ENCODE measurements at regions not wholly inside any gene's neighbourhood (a gene's known extent, or its start where the extent isn't known, plus 50 kb on each side); places are given as distances from the start of the nearest gene placed in this dataset.

DNA sequence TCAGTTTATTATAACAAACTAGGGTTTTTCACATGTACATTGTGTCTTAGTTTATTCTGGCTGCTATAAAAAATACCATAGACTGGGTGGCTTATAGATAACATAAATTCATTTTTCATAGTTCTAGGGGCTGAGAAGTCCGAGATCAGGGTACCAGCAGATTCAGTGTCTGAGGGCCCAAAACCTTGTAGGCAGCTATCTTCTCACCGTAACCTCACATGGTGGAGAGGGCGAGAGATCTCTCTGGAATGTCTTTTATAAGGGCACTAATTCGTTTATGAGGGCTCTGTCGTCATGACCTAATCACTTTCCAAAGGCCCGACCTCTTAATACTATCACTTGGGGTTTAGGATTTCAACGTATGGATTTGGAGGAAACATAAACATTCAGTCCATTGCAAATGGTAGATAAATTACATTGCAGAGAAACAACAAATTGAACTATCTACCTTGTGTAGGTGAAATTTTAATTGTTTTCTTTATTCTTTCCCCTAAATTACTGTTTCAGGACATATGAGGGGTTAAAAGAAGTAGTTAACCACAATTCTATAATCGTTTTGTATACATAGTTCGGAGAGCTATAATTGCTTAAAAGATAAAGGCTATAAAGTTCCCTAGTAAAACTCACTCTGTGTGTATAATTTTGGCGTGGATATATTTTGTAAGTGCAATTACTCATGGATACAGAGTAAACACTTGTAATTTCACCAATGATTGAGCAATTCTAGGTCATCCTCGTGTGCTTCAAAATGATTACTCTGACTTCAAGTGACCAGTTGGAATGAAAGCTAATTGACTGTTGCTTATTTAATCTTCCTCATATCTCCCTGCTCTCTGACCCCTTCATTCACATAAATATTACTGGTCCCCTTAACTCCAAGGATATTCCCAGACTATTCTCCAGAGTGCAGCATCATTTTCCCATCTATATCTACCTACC is 247.5 kb upstream of the TMEM161B start:
- no peaks in the 10 kb centered on the region for H3K27me3 ChIP-seq (ENCODE audit: insufficient read depth)
- no peaks in the 10 kb centered on the region for H3K79me2 ChIP-seq (replicated peaks; ENCODE audit: insufficient read depth)
- Mint-ChIP-seq H3K4me1 (no peaks in the 10 kb centered on the region), H3K36me3 (ENCODE audit: low read depth) (no peaks in the 10 kb centered on the region), H3K27me3 (ENCODE audit: insufficient read depth, low read depth, poor library complexity) (peaks cover 3% of the 10 kb centered on the region), H3K4me3 (no peak overlapping the region), H3K27ac (no peak overlapping the region), H3K9me3 (no peaks in the 10 kb centered on the region)
- H3K4me3 ChIP-seq: no peak overlapping the region
- H3K4me2 ChIP-seq: no peak overlapping the region
- no peak for ATAC-seq
- H3K9me2 ChIP-seq (ENCODE audit: insufficient read depth): no peaks in the 10 kb centered on the region; the same call in 1 of the 2 replicates
- H2AFZ ChIP-seq: no peak overlapping the region
- H3K27ac ChIP-seq (ENCODE audit: low read depth): no peak overlapping the region
- H3F3A ChIP-seq (replicated peaks; ENCODE audit: low read depth): no peaks in the 10 kb centered on the region
- DNase-seq (ENCODE audit: low spot score): no peak
- H4K20me1 ChIP-seq (replicated peaks; ENCODE audit: insufficient read depth): no peaks in the 10 kb centered on the region
- no peaks in the 10 kb centered on the region for H3K4me1 ChIP-seq (ENCODE audit: insufficient read depth)
- no peaks in the 10 kb centered on the region for H3K36me3 ChIP-seq (ENCODE audit: insufficient read depth)
- no peak for TF ChIP-seq ZNF114 (CRISPR knock-in tag; IDR thresholded peaks at IDR 0.05)
- no peak for TF ChIP-seq EZH2phosphoT487 (IDR thresholded peaks at IDR 0.05; ENCODE audit: unreplicated experiment)
- TF ChIP-seq EZH2 (IDR thresholded peaks at IDR 0.05; ENCODE audit: low read depth, unreplicated experiment): no peak
- TF ChIP-seq, protein P1, sequence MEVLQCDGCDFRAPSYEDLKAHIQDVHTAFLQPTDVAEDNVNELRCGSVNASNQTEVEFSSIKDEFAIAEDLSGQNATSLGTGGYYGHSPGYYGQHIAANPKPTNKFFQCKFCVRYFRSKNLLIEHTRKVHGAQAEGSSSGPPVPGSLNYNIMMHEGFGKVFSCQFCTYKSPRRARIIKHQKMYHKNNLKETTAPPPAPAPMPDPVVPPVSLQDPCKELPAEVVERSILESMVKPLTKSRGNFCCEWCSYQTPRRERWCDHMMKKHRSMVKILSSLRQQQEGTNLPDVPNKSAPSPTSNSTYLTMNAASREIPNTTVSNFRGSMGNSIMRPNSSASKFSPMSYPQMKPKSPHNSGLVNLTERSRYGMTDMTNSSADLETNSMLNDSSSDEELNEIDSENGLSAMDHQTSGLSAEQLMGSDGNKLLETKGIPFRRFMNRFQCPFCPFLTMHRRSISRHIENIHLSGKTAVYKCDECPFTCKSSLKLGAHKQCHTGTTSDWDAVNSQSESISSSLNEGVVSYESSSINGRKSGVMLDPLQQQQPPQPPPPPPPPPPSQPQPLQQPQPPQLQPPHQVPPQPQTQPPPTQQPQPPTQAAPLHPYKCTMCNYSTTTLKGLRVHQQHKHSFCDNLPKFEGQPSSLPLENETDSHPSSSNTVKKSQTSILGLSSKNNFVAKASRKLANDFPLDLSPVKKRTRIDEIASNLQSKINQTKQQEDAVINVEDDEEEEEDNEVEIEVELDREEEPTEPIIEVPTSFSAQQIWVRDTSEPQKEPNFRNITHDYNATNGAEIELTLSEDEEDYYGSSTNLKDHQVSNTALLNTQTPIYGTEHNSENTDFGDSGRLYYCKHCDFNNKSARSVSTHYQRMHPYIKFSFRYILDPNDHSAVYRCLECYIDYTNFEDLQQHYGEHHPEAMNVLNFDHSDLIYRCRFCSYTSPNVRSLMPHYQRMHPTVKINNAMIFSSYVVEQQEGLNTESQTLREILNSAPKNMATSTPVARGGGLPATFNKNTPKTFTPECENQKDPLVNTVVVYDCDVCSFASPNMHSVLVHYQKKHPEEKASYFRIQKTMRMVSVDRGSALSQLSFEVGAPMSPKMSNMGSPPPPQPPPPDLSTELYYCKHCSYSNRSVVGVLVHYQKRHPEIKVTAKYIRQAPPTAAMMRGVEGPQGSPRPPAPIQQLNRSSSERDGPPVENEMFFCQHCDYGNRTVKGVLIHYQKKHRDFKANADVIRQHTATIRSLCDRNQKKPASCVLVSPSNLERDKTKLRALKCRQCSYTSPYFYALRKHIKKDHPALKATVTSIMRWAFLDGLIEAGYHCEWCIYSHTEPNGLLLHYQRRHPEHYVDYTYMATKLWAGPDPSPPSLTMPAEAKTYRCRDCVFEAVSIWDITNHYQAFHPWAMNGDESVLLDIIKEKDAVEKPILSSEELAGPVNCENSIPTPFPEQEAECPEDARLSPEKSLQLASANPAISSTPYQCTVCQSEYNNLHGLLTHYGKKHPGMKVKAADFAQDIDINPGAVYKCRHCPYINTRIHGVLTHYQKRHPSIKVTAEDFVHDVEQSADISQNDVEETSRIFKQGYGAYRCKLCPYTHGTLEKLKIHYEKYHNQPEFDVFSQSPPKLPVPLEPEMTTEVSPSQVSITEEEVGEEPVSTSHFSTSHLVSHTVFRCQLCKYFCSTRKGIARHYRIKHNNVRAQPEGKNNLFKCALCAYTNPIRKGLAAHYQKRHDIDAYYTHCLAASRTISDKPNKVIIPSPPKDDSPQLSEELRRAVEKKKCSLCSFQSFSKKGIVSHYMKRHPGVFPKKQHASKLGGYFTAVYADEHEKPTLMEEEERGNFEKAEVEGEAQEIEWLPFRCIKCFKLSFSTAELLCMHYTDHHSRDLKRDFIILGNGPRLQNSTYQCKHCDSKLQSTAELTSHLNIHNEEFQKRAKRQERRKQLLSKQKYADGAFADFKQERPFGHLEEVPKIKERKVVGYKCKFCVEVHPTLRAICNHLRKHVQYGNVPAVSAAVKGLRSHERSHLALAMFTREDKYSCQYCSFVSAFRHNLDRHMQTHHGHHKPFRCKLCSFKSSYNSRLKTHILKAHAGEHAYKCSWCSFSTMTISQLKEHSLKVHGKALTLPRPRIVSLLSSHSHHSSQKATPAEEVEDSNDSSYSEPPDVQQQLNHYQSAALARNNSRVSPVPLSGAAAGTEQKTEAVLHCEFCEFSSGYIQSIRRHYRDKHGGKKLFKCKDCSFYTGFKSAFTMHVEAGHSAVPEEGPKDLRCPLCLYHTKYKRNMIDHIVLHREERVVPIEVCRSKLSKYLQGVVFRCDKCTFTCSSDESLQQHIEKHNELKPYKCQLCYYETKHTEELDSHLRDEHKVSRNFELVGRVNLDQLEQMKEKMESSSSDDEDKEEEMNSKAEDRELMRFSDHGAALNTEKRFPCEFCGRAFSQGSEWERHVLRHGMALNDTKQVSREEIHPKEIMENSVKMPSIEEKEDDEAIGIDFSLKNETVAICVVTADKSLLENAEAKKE (CRISPR knock-in tag; IDR thresholded peaks at IDR 0.05): no peak
- TF ChIP-seq JUNB (IDR thresholded peaks at IDR 0.05; ENCODE audit: unreplicated experiment): no peak
- TF ChIP-seq STAT1 (IDR thresholded peaks at IDR 0.05; ENCODE audit: unreplicated experiment): no peak
- TF ChIP-seq POLR2AphosphoS5 (IDR thresholded peaks at IDR 0.05; ENCODE audit: low read depth): no peak
- TF ChIP-seq, protein P2, sequence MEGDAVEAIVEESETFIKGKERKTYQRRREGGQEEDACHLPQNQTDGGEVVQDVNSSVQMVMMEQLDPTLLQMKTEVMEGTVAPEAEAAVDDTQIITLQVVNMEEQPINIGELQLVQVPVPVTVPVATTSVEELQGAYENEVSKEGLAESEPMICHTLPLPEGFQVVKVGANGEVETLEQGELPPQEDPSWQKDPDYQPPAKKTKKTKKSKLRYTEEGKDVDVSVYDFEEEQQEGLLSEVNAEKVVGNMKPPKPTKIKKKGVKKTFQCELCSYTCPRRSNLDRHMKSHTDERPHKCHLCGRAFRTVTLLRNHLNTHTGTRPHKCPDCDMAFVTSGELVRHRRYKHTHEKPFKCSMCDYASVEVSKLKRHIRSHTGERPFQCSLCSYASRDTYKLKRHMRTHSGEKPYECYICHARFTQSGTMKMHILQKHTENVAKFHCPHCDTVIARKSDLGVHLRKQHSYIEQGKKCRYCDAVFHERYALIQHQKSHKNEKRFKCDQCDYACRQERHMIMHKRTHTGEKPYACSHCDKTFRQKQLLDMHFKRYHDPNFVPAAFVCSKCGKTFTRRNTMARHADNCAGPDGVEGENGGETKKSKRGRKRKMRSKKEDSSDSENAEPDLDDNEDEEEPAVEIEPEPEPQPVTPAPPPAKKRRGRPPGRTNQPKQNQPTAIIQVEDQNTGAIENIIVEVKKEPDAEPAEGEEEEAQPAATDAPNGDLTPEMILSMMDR (conservative IDR thresholded peaks at IDR 0.05; ENCODE audit: low read depth in 2 of 2): no peak
- TF ChIP-seq CREB1 (CRISPR knock-in tag; IDR thresholded peaks at IDR 0.05; ENCODE audit: low read depth): no peak
- TF ChIP-seq, protein P3, sequence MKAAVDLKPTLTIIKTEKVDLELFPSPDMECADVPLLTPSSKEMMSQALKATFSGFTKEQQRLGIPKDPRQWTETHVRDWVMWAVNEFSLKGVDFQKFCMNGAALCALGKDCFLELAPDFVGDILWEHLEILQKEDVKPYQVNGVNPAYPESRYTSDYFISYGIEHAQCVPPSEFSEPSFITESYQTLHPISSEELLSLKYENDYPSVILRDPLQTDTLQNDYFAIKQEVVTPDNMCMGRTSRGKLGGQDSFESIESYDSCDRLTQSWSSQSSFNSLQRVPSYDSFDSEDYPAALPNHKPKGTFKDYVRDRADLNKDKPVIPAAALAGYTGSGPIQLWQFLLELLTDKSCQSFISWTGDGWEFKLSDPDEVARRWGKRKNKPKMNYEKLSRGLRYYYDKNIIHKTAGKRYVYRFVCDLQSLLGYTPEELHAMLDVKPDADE (IDR thresholded peaks at IDR 0.05): no peak
- no peak for TF ChIP-seq ZNF331 (CRISPR knock-in tag; IDR thresholded peaks at IDR 0.05; ENCODE audit: low read depth)
- TF ChIP-seq, protein P4, sequence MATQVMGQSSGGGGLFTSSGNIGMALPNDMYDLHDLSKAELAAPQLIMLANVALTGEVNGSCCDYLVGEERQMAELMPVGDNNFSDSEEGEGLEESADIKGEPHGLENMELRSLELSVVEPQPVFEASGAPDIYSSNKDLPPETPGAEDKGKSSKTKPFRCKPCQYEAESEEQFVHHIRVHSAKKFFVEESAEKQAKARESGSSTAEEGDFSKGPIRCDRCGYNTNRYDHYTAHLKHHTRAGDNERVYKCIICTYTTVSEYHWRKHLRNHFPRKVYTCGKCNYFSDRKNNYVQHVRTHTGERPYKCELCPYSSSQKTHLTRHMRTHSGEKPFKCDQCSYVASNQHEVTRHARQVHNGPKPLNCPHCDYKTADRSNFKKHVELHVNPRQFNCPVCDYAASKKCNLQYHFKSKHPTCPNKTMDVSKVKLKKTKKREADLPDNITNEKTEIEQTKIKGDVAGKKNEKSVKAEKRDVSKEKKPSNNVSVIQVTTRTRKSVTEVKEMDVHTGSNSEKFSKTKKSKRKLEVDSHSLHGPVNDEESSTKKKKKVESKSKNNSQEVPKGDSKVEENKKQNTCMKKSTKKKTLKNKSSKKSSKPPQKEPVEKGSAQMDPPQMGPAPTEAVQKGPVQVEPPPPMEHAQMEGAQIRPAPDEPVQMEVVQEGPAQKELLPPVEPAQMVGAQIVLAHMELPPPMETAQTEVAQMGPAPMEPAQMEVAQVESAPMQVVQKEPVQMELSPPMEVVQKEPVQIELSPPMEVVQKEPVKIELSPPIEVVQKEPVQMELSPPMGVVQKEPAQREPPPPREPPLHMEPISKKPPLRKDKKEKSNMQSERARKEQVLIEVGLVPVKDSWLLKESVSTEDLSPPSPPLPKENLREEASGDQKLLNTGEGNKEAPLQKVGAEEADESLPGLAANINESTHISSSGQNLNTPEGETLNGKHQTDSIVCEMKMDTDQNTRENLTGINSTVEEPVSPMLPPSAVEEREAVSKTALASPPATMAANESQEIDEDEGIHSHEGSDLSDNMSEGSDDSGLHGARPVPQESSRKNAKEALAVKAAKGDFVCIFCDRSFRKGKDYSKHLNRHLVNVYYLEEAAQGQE (IDR thresholded peaks at IDR 0.05; ENCODE audit: unreplicated experiment): no peak
- no peak for TF ChIP-seq NANOG (IDR thresholded peaks at IDR 0.05; ENCODE audit: borderline replicate concordance)

All from GM23338 (cell line).